SU-DHL-6 (cell line): ENCODE measurements at regions not wholly inside any gene's neighbourhood (a gene's known extent, or its start where the extent isn't known, plus 50 kb on each side); places are given as distances from the start of the nearest gene placed in this dataset.

Experiments
- EZH2phosphoT487 ChIP-seq: fragments of 200-600 bp; sonication (generic), shearing (Covaris generic); conservative IDR thresholded peaks from 2 replicates; pipeline ENCODE4 v1.6.1; 2018; ENCODE audit warnings: mild to moderate bottlenecking, antibody characterized with exemption, low read length, moderate library complexity, mixed read lengths
- TF ChIP-seq, protein P1 (sequence below): fragments of 200-600 bp; sonication (generic); IDR thresholded peaks from one replicate; pipeline ENCODE4 v1.5.1; 2017; ENCODE audit warnings: antibody characterized with exemption, mild to moderate bottlenecking, low read length, moderate library complexity; ENCODE audit not compliant: insufficient read depth, poor library complexity, severe bottlenecking

DNA sequence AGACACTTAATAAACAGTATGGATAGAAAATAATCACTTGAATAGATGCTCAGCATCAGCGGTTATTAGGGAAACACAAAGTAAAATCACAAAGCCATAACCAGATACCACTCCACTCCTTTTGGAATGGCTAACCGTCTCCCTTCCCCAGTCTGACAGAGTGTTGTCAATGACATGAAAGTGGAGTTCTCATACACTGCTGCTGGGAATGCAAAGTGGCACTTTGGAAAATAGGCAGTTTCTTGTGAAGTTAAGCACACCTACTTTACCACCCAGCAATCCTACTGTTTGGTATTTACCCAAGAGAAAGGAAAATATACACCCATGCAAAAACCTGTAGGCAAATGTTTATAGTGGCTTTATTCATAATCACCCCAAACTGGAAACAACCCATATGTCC is 81.0 kb upstream of the KLHL25 start:
- TF ChIP-seq, protein P1, sequence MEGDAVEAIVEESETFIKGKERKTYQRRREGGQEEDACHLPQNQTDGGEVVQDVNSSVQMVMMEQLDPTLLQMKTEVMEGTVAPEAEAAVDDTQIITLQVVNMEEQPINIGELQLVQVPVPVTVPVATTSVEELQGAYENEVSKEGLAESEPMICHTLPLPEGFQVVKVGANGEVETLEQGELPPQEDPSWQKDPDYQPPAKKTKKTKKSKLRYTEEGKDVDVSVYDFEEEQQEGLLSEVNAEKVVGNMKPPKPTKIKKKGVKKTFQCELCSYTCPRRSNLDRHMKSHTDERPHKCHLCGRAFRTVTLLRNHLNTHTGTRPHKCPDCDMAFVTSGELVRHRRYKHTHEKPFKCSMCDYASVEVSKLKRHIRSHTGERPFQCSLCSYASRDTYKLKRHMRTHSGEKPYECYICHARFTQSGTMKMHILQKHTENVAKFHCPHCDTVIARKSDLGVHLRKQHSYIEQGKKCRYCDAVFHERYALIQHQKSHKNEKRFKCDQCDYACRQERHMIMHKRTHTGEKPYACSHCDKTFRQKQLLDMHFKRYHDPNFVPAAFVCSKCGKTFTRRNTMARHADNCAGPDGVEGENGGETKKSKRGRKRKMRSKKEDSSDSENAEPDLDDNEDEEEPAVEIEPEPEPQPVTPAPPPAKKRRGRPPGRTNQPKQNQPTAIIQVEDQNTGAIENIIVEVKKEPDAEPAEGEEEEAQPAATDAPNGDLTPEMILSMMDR = no peak
- no peak for TF ChIP-seq EZH2phosphoT487
